DND-41 (cell line): ENCODE measurements at regions not wholly inside any gene's neighbourhood (a gene's known extent, or its start where the extent isn't known, plus 50 kb on each side); places are given as distances from the start of the nearest gene placed in this dataset.

Source experiments
- CTCF ChIP-seq: IDR thresholded peaks from 2 replicates; pipeline ENCODE4 v1.5.1; 2012; ENCODE audit warnings: borderline replicate concordance, low read length, moderate library complexity, mild to moderate bottlenecking; ENCODE audit not compliant: poor library complexity, severe bottlenecking; ENCODE audit errors: extremely low read depth
- EZH2 ChIP-seq: IDR thresholded peaks from 3 replicates; pipeline ENCODE4 v1.6.1; 2012; ENCODE audit warnings: borderline replicate concordance, low read depth, mild to moderate bottlenecking, moderate library complexity, low read length, inconsistent platforms; ENCODE audit not compliant: severe bottlenecking

DNA sequence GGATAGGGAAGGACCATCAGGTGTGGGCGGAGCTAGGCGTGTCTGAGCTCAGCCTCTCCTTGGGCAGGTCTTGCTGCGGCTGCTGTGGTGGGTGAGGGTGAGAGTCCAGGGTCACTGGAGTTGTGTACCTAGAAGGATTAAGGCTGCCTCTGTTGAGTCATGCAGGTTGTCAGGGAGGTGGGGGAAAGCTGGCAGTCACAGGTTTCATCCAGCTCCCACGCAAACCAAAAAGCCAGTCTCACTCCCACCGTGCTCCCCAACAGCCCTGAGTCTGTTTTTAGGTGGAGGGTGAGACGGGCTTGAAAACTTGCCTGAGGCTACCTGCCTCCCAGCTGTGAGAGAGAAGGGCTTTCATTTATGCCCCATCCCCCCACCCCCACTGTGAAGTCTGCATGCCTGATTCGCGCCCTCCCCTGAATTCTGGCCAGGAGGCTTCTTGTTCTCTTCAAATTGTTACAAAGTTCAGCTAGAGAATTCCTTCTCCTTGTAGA lies 161.5 kb downstream of the MYLK4 start:
- TF ChIP-seq CTCF = no peak
- no peak for TF ChIP-seq EZH2
